ENCODE measurements at regions not wholly inside any gene's neighbourhood (a gene's known extent, or its start where the extent isn't known, plus 50 kb on each side); places are given as distances from the start of the nearest gene placed in this dataset.

DNA sequence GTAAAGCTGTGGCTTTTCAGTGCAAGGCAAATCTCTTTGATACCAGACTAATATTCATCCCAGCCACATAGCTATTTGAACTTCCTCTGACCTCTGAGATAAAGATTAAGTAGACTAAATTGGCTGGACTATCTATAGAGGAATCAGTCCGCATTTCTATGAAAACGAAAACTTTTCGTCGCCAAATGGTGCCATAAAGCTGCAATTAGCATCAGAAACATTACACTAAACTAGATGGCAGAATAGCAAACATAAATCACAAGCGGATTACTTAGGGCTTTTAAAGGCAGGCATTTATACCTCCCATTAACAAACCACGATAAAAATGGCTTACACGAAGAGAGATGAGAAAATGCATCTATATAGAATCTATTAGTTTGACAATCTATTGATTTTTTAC lies 1009.7 kb upstream of the CDH6 start:
- DNase-seq, result no peak
- Histone ChIP-seq H3K18ac (ENCODE audit: insufficient read length, low read depth, low read length) (no peak overlapping the region), H2AK5ac (ENCODE audit: insufficient read length, low read length) (no peak overlapping the region), H2BK5ac (ENCODE audit: insufficient read length, low read length) (no peak overlapping the region), H4K5ac (ENCODE audit: insufficient read length, low read depth, low read length) (no peak overlapping the region), H3K9me3 (ENCODE audit: control insufficient read depth, low read depth, low read length) (no peaks in the 10 kb centered on the region), H3K27ac (ENCODE audit: insufficient read length, low read depth, low read length) (no peak overlapping the region), H3K79me1 (ENCODE audit: insufficient read depth, low read depth, low read length, poor library complexity, severe bottlenecking) (no peaks in the 10 kb centered on the region), H3K23ac (ENCODE audit: insufficient read length, low read depth, low read length) (no peak overlapping the region), H3K27me3 (ENCODE audit: insufficient read depth, low read length) (no peaks in the 10 kb centered on the region), H2BK20ac (ENCODE audit: low read depth, low read length, poor library complexity, severe bottlenecking) (no peak overlapping the region), H2BK120ac (ENCODE audit: low read depth, low read length, poor library complexity, severe bottlenecking) (no peak overlapping the region), H2BK15ac (ENCODE audit: low read depth, low read length) (no peak overlapping the region), H2AFZ (ENCODE audit: low read length) (no peak overlapping the region), H3K23me2 (ENCODE audit: insufficient read length, low read depth, low read length, poor library complexity, severe bottlenecking) (no peaks in the 10 kb centered on the region), H3K14ac (ENCODE audit: insufficient read depth, low read length) (no peak overlapping the region), H3K4me1 (ENCODE audit: insufficient read depth, low read length) (no peaks in the 10 kb centered on the region), H3K4me2 (ENCODE audit: insufficient read depth, insufficient read length, low read length) (no peak overlapping the region), H3T11ph (ENCODE audit: low read length) (no peak overlapping the region), H4K91ac (ENCODE audit: insufficient read length, low read depth, low read length) (no peak overlapping the region), H3K4ac (ENCODE audit: low read depth, low read length) (no peak overlapping the region), H3K9ac (ENCODE audit: extremely low read depth, insufficient read length, low read length) (no peak overlapping the region), H3K56ac (ENCODE audit: insufficient read length, low read depth, low read length) (no peak overlapping the region), H4K20me1 (ENCODE audit: control insufficient read depth, insufficient read depth, insufficient read length) (no peaks in the 10 kb centered on the region), H2BK12ac (ENCODE audit: insufficient read length, low read depth, low read length) (no peak overlapping the region), H3K79me2 (ENCODE audit: insufficient read depth, low read length) (no peaks in the 10 kb centered on the region), H4K8ac (replicated peaks; ENCODE audit: insufficient read length, low read depth, low read length) (no peak overlapping the region)
- H3K4me3 Mint-ChIP-seq, result no peak overlapping the region
- H3K36me3 Mint-ChIP-seq (ENCODE audit: insufficient read depth in 1 of 3, low read depth in 3 of 3), result no peaks in the 10 kb centered on the region
- H3K27ac Mint-ChIP-seq, result no peak overlapping the region
- TF ChIP-seq, protein P1, sequence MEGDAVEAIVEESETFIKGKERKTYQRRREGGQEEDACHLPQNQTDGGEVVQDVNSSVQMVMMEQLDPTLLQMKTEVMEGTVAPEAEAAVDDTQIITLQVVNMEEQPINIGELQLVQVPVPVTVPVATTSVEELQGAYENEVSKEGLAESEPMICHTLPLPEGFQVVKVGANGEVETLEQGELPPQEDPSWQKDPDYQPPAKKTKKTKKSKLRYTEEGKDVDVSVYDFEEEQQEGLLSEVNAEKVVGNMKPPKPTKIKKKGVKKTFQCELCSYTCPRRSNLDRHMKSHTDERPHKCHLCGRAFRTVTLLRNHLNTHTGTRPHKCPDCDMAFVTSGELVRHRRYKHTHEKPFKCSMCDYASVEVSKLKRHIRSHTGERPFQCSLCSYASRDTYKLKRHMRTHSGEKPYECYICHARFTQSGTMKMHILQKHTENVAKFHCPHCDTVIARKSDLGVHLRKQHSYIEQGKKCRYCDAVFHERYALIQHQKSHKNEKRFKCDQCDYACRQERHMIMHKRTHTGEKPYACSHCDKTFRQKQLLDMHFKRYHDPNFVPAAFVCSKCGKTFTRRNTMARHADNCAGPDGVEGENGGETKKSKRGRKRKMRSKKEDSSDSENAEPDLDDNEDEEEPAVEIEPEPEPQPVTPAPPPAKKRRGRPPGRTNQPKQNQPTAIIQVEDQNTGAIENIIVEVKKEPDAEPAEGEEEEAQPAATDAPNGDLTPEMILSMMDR (conservative IDR thresholded peaks at IDR 0.05), result no peak
- H3K9me3 Mint-ChIP-seq, result no peaks in the 10 kb centered on the region
- WGBS (ENCODE audit: extremely low coverage, insufficient read length, low lambda C conversion rate), result no CpG with 5 or more reads among the region's 7 CpGs
- H3K27me3 Mint-ChIP-seq (ENCODE audit: low read depth), result no peaks in the 10 kb centered on the region
- no peaks in the 10 kb centered on the region for H3K4me1 Mint-ChIP-seq

Measured in H9 (cell line).